SIG-M5 (cell line): ENCODE measurements at regions not wholly inside any gene's neighbourhood (a gene's known extent, or its start where the extent isn't known, plus 50 kb on each side); places are given as distances from the start of the nearest gene placed in this dataset.

ENCODE experiments used
- DNase-seq: peaks from one replicate; lab custom pipeline; 2025; lab: John Stamatoyannopoulos, UW

GRCh38 chr1:88376421-88376820 is 307.7 kb upstream of the PKN2 start:
- DNase-seq: no peak

- no peak for DNase-seq
Measured at GRCh38 chr1:88378560-88378959, 305.5 kb upstream of the PKN2 start.

DNA sequence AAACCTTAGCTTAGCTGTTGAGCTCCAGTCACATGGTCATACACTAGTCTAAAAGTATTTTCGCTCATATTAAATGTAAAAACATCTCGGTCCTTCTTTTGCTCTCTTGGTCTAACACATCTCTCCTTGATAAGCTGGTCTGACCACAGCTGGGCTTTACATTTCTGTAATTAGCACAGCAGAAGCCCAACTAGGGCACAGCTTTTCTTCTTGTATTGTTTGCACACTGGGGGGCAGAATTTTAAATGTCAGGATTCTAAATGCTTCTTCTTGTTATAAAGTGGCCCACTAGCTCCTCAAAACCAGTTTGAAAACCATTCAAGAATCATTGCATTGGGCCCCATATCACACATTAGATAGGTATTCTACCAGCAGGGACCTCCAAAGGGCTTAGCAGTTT is 289.1 kb upstream of the PKN2 start:
- DNase-seq: no peak

DNA sequence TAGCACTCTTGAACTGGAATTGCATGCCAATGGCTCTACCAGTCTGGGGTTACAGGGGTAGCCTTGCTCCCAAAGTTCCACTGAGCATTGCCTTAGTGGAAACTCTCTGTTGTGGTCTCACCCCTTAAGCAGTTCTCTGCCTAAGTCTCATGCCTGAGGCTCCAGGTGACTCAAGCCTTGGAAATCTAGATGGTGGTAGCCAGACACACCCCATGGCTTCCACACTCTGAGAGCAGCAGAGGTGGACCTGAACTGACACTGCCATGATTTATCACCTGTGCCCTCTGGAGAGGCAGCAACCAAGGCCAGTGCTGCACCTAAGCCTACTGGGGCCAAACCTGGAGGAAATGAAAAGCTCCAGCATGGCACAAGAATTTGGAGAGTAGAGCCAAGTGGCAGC is 285.7 kb upstream of the PKN2 start:
- DNase-seq: no peak

DNA sequence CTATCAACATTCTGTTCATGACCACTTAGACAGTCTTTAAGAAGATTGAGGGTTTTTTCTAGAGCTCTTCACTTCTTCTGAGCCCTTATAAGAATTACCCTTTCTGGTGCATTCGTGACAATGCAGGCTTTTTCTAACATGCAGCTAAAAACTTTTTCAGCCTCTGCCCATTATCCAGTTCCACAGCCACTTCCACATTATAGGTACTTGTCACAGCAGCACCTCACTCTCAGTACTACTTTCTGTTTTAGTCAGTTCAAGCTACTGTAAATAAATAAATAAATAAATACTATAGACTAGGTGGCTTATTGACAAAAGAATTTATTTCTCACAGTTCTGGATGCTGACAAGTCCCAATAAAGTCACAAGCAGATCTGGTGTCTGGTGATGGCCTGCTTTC is 284.4 kb upstream of the PKN2 start:
- no peak for DNase-seq

DNA sequence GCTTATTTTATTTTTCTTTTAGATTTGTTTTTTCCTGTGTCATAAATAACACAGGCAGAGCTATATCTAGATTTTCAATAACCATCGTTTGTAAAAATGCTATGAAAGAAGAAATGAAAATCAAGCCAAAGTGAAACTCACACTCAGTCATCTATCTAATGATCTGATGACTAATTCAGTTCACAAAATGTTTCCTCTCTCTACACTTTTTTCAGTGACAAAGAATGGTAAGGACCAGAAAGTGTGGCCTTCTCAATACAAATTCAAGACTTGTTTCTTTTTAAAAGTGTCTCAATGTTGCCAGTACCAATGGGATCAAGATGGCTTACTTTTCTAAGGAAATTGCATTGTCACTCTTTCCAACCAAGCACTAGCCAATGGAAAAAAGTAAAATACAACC is 282.8 kb upstream of the PKN2 start:
- no peak for DNase-seq

- DNase-seq: no peak
Measured at GRCh38 chr1:88404582-88404981, 279.5 kb upstream of the PKN2 start.

DNA sequence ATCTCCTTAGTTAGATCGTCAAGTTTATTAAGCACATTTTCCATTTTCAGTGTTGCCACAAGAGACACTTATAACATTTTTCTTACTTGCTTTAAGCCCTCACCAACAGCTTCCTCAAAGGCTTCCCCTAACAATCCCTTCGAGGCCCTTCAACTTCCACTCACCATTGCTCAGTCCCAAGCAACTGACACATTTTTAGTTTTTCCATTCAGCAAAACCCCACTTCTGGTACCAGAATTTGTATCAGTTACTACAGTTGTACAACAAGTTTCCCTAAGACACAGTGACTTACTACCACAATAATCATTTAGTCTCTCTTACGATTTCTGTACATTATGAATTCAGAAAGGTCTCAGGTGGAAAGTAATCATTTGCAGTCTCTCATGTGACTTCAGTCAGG is 276.8 kb upstream of the PKN2 start:
- DNase-seq: no peak

- no peak for DNase-seq
Measured at GRCh38 chr1:88421997-88422396, 262.1 kb upstream of the PKN2 start.

DNA sequence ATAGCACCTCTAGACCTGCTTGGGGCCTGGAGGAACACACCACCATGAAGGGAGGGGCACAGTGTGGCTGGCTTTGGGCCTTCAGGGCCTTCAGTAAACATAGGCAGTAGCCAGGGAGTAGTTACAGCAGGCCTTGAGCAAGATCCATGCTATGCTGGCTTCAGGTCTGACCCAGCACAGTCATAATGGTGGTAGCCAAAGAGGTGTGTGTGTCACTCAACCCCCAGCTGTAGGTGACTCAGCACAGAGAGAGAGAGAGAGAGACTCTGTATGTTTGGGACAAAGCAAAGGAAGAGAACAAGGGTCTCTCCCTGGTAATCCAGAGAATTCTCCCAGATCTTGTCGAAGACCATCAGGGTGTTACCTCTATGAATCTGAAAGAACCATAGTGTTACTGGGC is 250.5 kb upstream of the PKN2 start:
- DNase-seq: no peak

GRCh38 chr1:88434836-88435235 is 249.2 kb upstream of the PKN2 start:
- DNase-seq: no peak

DNA sequence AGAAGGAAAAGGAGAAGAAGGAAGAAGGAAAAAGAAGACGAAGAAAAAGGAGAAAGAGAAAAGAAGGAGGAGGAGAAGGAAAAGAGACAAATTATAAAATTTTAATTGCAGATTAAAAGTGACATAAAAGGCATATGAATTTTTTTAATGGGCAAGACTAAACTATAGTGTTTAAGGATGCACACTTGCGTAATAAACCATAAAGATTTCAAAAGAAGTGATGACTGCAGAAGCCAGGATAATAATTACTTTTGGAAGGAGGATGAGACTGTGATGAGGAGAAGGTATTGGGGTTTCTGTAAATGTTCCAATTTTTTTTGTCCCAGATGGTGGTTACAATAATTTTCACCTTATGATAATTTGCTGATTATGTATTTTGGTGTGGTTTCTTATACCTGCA is 243.1 kb upstream of the PKN2 start:
- DNase-seq: no peak

GRCh38 chr1:88451856-88452255 is 232.2 kb upstream of the PKN2 start:
- DNase-seq: no peak

DNA sequence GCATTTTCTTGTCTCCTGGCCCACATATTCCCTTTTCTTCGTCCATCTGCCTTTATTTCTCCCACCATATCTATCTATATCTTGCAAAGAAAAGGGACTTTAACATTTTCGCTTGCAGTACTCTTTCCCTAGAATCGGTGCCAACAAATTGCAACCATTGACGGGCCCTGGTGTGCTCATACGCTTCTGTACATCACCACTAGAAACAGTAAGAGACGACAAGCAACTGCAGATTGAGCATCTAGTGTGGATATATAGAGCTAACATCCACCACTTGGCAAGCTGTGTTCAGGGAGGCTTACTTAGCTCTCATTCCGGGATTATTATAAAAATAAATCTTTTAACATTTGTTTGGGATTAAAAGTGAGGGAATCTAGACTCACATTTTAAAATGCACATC is 230.8 kb upstream of the PKN2 start:
- no peak for DNase-seq

DNA sequence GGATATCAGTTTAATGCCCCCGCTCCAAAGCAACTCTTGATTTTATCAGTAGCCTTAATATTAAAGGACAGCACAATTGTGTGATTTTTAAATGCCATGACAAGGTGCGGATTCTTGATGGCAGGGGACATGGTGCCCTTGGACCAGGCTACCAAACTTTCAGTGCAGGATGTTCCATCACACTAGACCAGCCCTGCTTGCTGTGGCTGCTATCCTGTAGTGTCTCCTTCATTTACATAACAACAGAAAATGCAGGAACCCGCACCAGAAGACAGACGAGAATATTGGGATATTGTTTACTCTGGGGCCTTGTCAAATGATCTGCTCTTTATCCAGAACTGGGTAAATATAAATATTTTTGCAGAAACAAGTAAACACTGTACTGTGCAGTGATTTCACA is 229.3 kb upstream of the PKN2 start:
- DNase-seq: no peak

DNA sequence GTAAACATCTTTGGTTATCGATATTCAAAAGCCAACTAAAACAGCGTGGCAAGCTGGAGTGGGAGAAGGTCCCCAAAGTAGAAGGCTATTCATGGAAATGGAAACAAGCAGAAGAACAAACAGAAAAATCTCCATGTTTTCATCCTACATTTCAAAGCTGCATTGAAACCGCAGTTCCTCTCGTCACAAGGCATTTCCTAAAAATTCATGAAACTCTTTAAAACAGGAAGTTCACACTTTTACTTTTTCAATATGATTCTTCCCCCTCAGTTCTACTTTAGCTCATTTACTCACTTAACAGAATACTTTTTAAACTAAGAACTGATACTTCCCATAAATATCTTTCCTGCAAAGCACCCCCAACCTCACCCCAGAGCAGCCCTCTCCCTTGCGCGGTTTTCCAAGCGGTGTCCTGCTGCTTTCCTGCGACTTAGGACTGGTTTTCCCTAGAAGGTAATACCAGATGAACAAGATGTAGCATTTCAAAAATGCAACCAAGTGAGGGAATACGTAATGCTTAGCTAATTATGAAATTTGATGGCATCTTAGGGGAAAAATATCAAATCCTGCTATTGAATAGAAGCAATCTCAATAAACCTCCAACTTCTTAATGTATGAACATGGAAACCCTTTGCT is 228.3 kb upstream of the PKN2 start:
- DNase-seq: no peak

DNA sequence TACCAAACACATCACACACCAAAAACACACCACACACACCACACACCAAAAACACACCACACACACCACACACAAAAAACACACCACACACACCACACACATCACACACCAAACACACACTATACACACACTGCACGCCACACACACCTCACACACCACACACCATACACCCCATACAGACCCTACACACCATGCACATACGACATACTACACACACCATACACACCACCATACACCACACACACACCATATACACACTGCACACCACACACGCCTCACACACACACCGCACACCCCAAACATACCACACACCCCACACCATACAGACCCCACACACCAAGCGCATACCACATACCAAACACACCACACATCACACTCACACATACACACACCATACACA is 226.9 kb upstream of the PKN2 start:
- DNase-seq: no peak

- no peak for DNase-seq
Measured at GRCh38 chr1:88461007-88461406, 223.1 kb upstream of the PKN2 start.

- no peak for DNase-seq
Measured at GRCh38 chr1:88462096-88462487, 222.0 kb upstream of the PKN2 start.

DNA sequence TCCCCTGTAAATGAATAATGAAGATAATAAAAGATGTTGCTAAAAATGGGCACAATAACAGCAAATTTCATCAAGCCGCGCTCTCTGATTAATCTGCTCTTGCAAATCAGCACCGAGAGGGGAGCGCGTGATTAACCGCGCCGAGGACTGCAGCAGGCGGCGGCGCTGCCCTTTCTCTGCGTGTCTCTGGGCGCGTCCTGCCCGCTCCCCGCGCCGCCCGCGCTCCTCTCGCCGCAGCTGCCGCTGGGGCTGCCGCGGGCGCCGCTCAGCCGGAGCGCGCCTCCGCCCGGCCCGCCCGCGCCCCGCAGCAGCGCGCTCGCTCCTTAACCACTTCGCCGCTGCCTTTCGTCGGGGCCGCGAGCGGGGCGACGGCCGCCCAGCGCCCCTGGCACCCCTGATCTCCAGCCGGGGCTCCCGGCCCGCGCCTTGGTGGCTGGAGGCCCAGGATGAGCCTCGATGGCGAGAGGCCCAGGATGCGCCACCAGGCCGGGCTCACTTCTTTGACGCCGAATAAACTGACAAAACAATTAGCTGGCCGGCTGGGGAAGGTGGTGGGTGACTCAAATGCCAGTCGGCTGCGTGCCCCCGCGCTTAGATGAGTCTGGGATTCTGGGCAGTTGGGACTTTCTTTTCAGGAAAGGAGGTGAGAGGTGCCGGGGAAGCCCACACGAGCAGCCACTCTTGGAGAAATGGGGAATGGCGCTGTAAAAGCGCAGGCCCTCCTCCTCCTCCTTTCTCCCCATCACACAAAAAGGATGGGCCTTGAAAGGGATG is 221.4 kb upstream of the PKN2 start:
- DNase-seq: no peak

- no peak for DNase-seq
Measured at GRCh38 chr1:88463401-88463985, 220.6 kb upstream of the PKN2 start.

- DNase-seq: no peak
Measured at GRCh38 chr1:88466011-88466410, 218.1 kb upstream of the PKN2 start.

GRCh38 chr1:88466899-88467580 is 217.0 kb upstream of the PKN2 start:
- DNase-seq: no peak
